Stomach (tissue), 4 donors: ENCODE measurements at regions not wholly inside any gene's neighbourhood (a gene's known extent, or its start where the extent isn't known, plus 50 kb on each side); places are given as distances from the start of the nearest gene placed in this dataset.

ENCODE experiments used
- CTCF ChIP-seq, 7 experiments: fragments of 450-650 bp in 4 of 7; fragments of 200-600 bp in 3 of 7; sonication (generic) in 3 of 7; IDR thresholded peaks; one replicate each; pipeline ENCODE4 v1.5.1; 2016 to 2019; ENCODE audit warnings: antibody characterized with exemption in 7 of 7, control low read depth in 2 of 7, mild to moderate bottlenecking in 1 of 7
- POLR2A ChIP-seq, 4 donors: fragments of 450-650 bp; IDR thresholded peaks; one replicate each; pipeline ENCODE4 v1.6.1; 2016; ENCODE audit warnings: antibody characterized with exemption in 4 of 4, control low read depth in 2 of 4, mild to moderate bottlenecking in 1 of 4, moderate library complexity in 1 of 4

DNA sequence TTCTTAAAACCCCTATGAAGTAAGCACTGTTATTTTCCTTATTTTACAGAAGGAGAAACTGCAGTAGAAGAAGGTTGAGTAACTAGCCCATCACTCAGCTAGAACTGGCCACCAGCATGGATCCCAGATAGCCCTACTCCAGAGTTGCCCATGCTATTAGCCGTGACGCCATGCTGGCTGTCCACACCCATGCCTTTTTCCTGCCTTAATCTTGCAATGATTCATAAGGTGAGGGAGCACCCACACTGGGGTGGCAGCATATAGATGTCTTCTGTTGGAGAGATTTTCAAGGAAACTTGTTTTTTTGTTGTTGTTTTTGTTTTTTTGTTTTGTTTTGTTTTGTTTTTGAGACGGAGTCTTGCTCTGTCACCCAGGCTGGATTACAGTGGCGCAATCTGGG lies 204.1 kb upstream of the HAAO start:
- TF ChIP-seq CTCF (IDR thresholded peaks at IDR 0.05) (no peak), POLR2A (IDR thresholded peaks at IDR 0.05) (no peak)
